ENCODE measurements at regions not wholly inside any gene's neighbourhood (a gene's known extent, or its start where the extent isn't known, plus 50 kb on each side); places are given as distances from the start of the nearest gene placed in this dataset.

- TF ChIP-seq CTCF (IDR thresholded peaks at IDR 0.05) = no peak
- TF ChIP-seq POLR2AphosphoS5 (IDR thresholded peaks at IDR 0.05; ENCODE audit: low read depth, low read length) = no peak
- TF ChIP-seq REST (IDR thresholded peaks at IDR 0.05; ENCODE audit: insufficient read depth in 1 of 2, low read depth in 2 of 2, low read length in 1 of 2) = no peak
- no peak for TF ChIP-seq TCF7L2 (IDR thresholded peaks at IDR 0.05; ENCODE audit: low read depth, low read length)
- TF ChIP-seq SIN3A (IDR thresholded peaks at IDR 0.05; ENCODE audit: borderline replicate concordance, insufficient read depth, low read depth, low read length) = no peak
These were observed 82.7 kb upstream of the TMEM45B start for GRCh38 chr11:129732941-129733340.
